HCT116 (cell line): ENCODE measurements at regions not wholly inside any gene's neighbourhood (a gene's known extent, or its start where the extent isn't known, plus 50 kb on each side); places are given as distances from the start of the nearest gene placed in this dataset.

ENCODE experiments used
- ATF3 ChIP-seq: IDR thresholded peaks from 2 replicates; pipeline ENCODE4 v1.6.1; 2012
- CBX3 ChIP-seq: IDR thresholded peaks from 2 replicates; pipeline ENCODE4 v1.6.1; 2012; ENCODE audit warnings: low read depth
- CEBPB ChIP-seq: IDR thresholded peaks from 2 replicates; pipeline ENCODE4 v1.6.1; 2012; ENCODE audit warnings: low read depth
- EGR1 ChIP-seq: IDR thresholded peaks from 2 replicates; pipeline ENCODE4 v1.6.1; 2012; ENCODE audit warnings: low read depth
- ELF1 ChIP-seq: IDR thresholded peaks from 2 replicates; pipeline ENCODE4 v1.6.1; 2012; ENCODE audit warnings: low read depth, borderline replicate concordance
- EZH2 ChIP-seq: fragments of 200-600 bp; sonication (generic); IDR thresholded peaks from 2 replicates; pipeline ENCODE4 v1.6.1; 2017; ENCODE audit warnings: antibody characterized with exemption, mixed run types
- JUND ChIP-seq: IDR thresholded peaks from 2 replicates; pipeline ENCODE4 v1.6.1; 2012
- POLR2A ChIP-seq: IDR thresholded peaks from 2 replicates; pipeline ENCODE4 v1.7.0; 2011; ENCODE audit warnings: borderline replicate concordance; ENCODE audit not compliant: insufficient read depth, insufficient read length; ENCODE audit errors: extremely low read depth
- POLR2AphosphoS5 ChIP-seq: IDR thresholded peaks from 2 replicates; pipeline ENCODE4 v1.6.1; 2011; ENCODE audit warnings: mild to moderate bottlenecking, low read depth, low read length, moderate library complexity
- RAD21 ChIP-seq: IDR thresholded peaks from 2 replicates; pipeline ENCODE4 v1.6.1; 2012; ENCODE audit warnings: low read depth, mild to moderate bottlenecking
- TF ChIP-seq, protein P1 (sequence below), 3 experiments: fragments of 200-600 bp in 1 of 3; sonication (generic) in 1 of 3; IDR thresholded peaks in 2 of 3; conservative IDR thresholded peaks in 1 of 3; 2 replicates each; pipeline ENCODE4 v1.5.1; 2012 to 2017; ENCODE audit warnings: low read depth in 2 of 3, low read length in 2 of 3, antibody characterized with exemption in 1 of 3, borderline replicate concordance in 1 of 3, control low read depth in 1 of 3, mild to moderate bottlenecking in 1 of 3, mixed read lengths in 1 of 3, mixed run types in 1 of 3, moderate library complexity in 1 of 3; ENCODE audit not compliant: insufficient read depth in 1 of 3
- TF ChIP-seq, protein P2 (sequence below): IDR thresholded peaks from 2 replicates; pipeline ENCODE4 v1.6.1; 2012; ENCODE audit warnings: low read depth

- no peak for TF ChIP-seq POLR2AphosphoS5
- TF ChIP-seq, protein P1, sequence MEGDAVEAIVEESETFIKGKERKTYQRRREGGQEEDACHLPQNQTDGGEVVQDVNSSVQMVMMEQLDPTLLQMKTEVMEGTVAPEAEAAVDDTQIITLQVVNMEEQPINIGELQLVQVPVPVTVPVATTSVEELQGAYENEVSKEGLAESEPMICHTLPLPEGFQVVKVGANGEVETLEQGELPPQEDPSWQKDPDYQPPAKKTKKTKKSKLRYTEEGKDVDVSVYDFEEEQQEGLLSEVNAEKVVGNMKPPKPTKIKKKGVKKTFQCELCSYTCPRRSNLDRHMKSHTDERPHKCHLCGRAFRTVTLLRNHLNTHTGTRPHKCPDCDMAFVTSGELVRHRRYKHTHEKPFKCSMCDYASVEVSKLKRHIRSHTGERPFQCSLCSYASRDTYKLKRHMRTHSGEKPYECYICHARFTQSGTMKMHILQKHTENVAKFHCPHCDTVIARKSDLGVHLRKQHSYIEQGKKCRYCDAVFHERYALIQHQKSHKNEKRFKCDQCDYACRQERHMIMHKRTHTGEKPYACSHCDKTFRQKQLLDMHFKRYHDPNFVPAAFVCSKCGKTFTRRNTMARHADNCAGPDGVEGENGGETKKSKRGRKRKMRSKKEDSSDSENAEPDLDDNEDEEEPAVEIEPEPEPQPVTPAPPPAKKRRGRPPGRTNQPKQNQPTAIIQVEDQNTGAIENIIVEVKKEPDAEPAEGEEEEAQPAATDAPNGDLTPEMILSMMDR (IDR thresholded peaks at IDR 0.05 in 2 of 3, conservative IDR thresholded peaks at IDR 0.05 in 1 of 3; ENCODE audit: borderline replicate concordance in 1 of 3, insufficient read depth in 1 of 3, low read depth in 2 of 3, low read length in 2 of 3): no peak
- TF ChIP-seq JUND: no peak
- no peak for TF ChIP-seq EGR1
- no peak for TF ChIP-seq CBX3
- no peak for TF ChIP-seq ATF3
- TF ChIP-seq RAD21: no peak
- no peak for TF ChIP-seq POLR2A
- TF ChIP-seq EZH2: no peak
- TF ChIP-seq, protein P2, sequence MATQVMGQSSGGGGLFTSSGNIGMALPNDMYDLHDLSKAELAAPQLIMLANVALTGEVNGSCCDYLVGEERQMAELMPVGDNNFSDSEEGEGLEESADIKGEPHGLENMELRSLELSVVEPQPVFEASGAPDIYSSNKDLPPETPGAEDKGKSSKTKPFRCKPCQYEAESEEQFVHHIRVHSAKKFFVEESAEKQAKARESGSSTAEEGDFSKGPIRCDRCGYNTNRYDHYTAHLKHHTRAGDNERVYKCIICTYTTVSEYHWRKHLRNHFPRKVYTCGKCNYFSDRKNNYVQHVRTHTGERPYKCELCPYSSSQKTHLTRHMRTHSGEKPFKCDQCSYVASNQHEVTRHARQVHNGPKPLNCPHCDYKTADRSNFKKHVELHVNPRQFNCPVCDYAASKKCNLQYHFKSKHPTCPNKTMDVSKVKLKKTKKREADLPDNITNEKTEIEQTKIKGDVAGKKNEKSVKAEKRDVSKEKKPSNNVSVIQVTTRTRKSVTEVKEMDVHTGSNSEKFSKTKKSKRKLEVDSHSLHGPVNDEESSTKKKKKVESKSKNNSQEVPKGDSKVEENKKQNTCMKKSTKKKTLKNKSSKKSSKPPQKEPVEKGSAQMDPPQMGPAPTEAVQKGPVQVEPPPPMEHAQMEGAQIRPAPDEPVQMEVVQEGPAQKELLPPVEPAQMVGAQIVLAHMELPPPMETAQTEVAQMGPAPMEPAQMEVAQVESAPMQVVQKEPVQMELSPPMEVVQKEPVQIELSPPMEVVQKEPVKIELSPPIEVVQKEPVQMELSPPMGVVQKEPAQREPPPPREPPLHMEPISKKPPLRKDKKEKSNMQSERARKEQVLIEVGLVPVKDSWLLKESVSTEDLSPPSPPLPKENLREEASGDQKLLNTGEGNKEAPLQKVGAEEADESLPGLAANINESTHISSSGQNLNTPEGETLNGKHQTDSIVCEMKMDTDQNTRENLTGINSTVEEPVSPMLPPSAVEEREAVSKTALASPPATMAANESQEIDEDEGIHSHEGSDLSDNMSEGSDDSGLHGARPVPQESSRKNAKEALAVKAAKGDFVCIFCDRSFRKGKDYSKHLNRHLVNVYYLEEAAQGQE: no peak
- TF ChIP-seq CEBPB: no peak
- TF ChIP-seq ELF1: no peak
Observed at GRCh38 chr4:45482346-45482745, 641.5 kb downstream of the GABRG1 start.
